ENCODE measurements at regions not wholly inside any gene's neighbourhood (a gene's known extent, or its start where the extent isn't known, plus 50 kb on each side); places are given as distances from the start of the nearest gene placed in this dataset.

DNA sequence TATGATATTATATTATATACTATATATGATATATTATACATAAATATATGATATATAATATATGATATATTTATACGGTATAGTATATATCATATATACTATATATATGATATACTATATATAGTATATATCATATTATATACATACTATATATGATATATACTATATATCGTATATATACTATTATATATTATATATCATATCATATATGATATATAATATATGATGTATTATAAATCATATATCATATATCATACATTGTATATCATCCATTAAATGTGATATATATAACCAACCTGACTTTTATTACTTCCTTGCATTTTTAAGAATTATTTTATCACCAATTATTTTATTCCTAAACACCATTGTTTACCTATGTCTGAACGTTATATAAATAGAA is 146.6 kb upstream of the PRSS16 start:
- H3K27me3 Mint-ChIP-seq: peaks cover 41% of the 10 kb centered on the region
- peaks cover 0 to 14% (median 2%) of the 10 kb centered on the region in 4 donors for H3K4me1 Mint-ChIP-seq
- no peaks in the 10 kb centered on the region for H3K36me3 ChIP-seq (ENCODE audit: control insufficient read depth, insufficient read depth, low read length)
- H3K4me3 Mint-ChIP-seq: no peak overlapping the region
- peaks cover 0 to 2% of the 10 kb centered on the region in 2 experiments for H3K9me3 ChIP-seq (ENCODE audit: control insufficient read depth in 2 of 2, low read length in 2 of 2)
- no peak overlapping the region for H3K27ac Mint-ChIP-seq
- DNase-seq (no peak), ATAC-seq (ENCODE audit: low read depth in 2 of 2) (no peak)
- H3K36me3 Mint-ChIP-seq: no peaks in the 10 kb centered on the region
- H3K9me3 Mint-ChIP-seq: peaks cover 0 to 3% (median 2%) of the 10 kb centered on the region in 7 donors
- H3K4me1 ChIP-seq (ENCODE audit: control insufficient read depth, insufficient read depth, low read length, poor library complexity, severe bottlenecking): peaks cover 12% of the 10 kb centered on the region
- no peak overlapping the region for H3K4me3 ChIP-seq (ENCODE audit: low read depth, low read length)
- H3K27ac ChIP-seq (ENCODE audit: insufficient read depth, low read length, poor library complexity, severe bottlenecking): no peak overlapping the region
- peaks cover 21% of the 10 kb centered on the region for H3K27me3 ChIP-seq (ENCODE audit: control insufficient read depth, insufficient read depth, low read length)

DNA sequence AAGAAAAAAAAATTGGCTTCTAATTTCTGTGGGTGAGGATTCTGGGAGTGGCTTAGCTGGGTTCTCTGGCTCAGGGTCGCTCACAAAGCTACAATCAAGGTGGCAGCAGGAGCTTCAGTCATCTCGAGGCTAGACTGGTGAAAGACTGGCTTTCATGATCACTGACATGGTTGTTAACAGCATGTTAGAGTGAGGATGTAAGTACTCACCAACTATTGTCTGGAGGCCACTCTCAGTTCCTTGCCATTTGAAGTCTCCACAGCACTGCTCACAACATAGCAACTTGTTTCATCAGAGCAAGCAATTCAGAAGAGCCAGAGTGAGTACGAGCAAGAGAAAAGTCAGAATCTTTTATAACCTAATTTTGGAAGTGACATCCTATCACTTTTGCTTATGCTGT is 145.7 kb upstream of the PRSS16 start:
- Mint-ChIP-seq H3K9me3 (peaks cover 0 to 3% (median 2%) of the 10 kb centered on the region in 7 donors), H3K27ac (no peak overlapping the region), H3K4me1 (peaks cover 0 to 8% (median 0%) of the 10 kb centered on the region in 4 donors), H3K27me3 (peaks cover 41% of the 10 kb centered on the region), H3K36me3 (no peaks in the 10 kb centered on the region), H3K4me3 (no peak overlapping the region)
- Histone ChIP-seq H3K4me3 (ENCODE audit: low read depth, low read length) (no peak overlapping the region), H3K36me3 (ENCODE audit: control insufficient read depth, insufficient read depth, low read length) (no peaks in the 10 kb centered on the region), H3K27ac (ENCODE audit: insufficient read depth, low read length, poor library complexity, severe bottlenecking) (no peak overlapping the region), H3K4me1 (ENCODE audit: control insufficient read depth, insufficient read depth, low read length, poor library complexity, severe bottlenecking) (peaks cover 7% of the 10 kb centered on the region), H3K9me3 (ENCODE audit: control insufficient read depth in 2 of 2, low read length in 2 of 2) (no peaks in the 10 kb centered on the region), H3K27me3 (ENCODE audit: control insufficient read depth, insufficient read depth, low read length) (peaks cover 16% of the 10 kb centered on the region)
- ATAC-seq (ENCODE audit: low read depth in 2 of 2) (no peak), DNase-seq (no peak)

DNA sequence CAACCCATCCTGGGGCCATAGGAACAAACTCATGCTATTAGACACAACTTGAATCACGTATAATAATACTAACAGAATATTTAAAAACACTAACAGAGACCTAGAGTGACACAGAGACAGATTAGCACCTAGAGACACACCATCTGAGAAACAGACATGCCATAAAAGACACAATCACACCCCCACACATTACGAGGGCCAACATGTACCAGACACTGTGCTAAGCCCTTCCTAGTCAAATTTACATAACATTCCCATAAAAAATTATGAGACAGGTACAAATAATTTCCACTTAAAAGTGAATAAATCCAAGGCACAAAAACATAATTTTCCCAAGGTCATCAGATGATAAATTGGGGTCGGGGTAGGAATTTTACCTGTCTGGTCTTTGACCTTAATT is 141.1 kb upstream of the PRSS16 start:
- ATAC-seq (ENCODE audit: low read depth in 2 of 2) (no peak), DNase-seq (no peak)
- Histone ChIP-seq H3K27ac (ENCODE audit: insufficient read depth, low read length, poor library complexity, severe bottlenecking) (no peak overlapping the region), H3K4me3 (ENCODE audit: low read depth, low read length) (no peak overlapping the region), H3K9me3 (ENCODE audit: control insufficient read depth in 2 of 2, low read length in 2 of 2) (no peaks in the 10 kb centered on the region), H3K36me3 (ENCODE audit: control insufficient read depth, insufficient read depth, low read length) (no peaks in the 10 kb centered on the region), H3K27me3 (ENCODE audit: control insufficient read depth, insufficient read depth, low read length) (peaks cover 2% of the 10 kb centered on the region), H3K4me1 (ENCODE audit: control insufficient read depth, insufficient read depth, low read length, poor library complexity, severe bottlenecking) (no peaks in the 10 kb centered on the region)
- peaks cover 44% of the 10 kb centered on the region for H3K27me3 Mint-ChIP-seq
- no peaks in the 10 kb centered on the region for H3K36me3 Mint-ChIP-seq
- H3K4me1 Mint-ChIP-seq: no peaks in the 10 kb centered on the region
- no peak overlapping the region for H3K4me3 Mint-ChIP-seq
- H3K9me3 Mint-ChIP-seq: peaks cover 0 to 5% (median 0%) of the 10 kb centered on the region in 7 donors
- no peak overlapping the region for H3K27ac Mint-ChIP-seq

DNA sequence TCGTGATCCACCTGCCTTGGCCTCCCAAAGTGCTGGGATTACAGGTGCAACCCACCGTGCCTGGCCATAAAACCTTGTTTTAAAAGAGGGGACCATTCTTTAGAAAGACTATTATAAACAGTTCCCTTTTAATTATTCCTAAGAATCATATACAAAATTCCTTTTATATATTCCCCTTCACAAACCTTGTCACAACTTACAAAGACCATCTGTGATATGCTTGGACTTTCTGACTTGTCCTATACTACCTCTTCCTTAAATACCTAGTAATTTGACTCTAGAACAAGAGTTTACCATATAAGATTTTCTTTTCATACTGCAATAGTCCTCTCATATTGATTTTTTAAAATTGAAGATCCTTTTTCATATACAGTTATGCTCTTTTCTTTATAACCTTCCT is 135.8 kb upstream of the PRSS16 start:
- Histone ChIP-seq H3K4me3 (ENCODE audit: low read depth, low read length) (no peak overlapping the region), H3K36me3 (ENCODE audit: control insufficient read depth, insufficient read depth, low read length) (no peaks in the 10 kb centered on the region), H3K27ac (ENCODE audit: insufficient read depth, low read length, poor library complexity, severe bottlenecking) (no peak overlapping the region), H3K4me1 (ENCODE audit: control insufficient read depth, insufficient read depth, low read length, poor library complexity, severe bottlenecking) (no peaks in the 10 kb centered on the region), H3K27me3 (ENCODE audit: control insufficient read depth, insufficient read depth, low read length) (peaks cover 8% of the 10 kb centered on the region), H3K9me3 (ENCODE audit: control insufficient read depth in 2 of 2, low read length in 2 of 2) (peaks cover 0 to 5% of the 10 kb centered on the region in 2 experiments)
- no peaks in the 10 kb centered on the region for H3K36me3 Mint-ChIP-seq
- peaks cover 0 to 4% (median 2%) of the 10 kb centered on the region in 7 donors for H3K9me3 Mint-ChIP-seq
- DNase-seq (no peak), ATAC-seq (ENCODE audit: low read depth in 2 of 2) (no peak)
- no peaks in the 10 kb centered on the region for H3K4me1 Mint-ChIP-seq
- H3K27me3 Mint-ChIP-seq: peaks cover 36% of the 10 kb centered on the region
- no peak overlapping the region for H3K4me3 Mint-ChIP-seq
- H3K27ac Mint-ChIP-seq: no peak overlapping the region

DNA sequence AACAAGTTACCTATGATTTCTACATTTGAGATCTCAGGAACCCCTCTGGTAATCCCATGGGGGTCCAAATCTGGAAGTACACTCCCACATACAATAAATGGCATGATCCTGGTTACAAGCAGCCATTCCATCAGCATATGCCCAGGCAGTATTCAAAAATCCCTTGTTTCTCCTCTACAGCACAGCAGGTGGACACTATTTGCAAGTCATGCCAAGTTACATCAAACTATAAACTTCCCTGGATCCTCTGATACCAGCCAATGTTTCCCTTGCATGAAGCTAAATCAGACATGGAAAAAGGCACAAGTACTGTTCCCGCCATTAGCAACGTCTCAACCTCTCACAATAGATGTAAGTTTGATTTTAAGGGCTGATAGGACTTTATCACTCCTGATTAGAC is 134.5 kb upstream of the PRSS16 start:
- Mint-ChIP-seq H3K4me1 (no peaks in the 10 kb centered on the region), H3K27ac (no peak overlapping the region), H3K36me3 (no peaks in the 10 kb centered on the region), H3K4me3 (no peak overlapping the region), H3K9me3 (peaks cover 0 to 4% (median 2%) of the 10 kb centered on the region in 7 donors), H3K27me3 (peaks cover 27% of the 10 kb centered on the region)
- H3K4me3 ChIP-seq (ENCODE audit: low read depth, low read length): no peak overlapping the region
- no peak overlapping the region for H3K27ac ChIP-seq (ENCODE audit: insufficient read depth, low read length, poor library complexity, severe bottlenecking)
- DNase-seq (no peak), ATAC-seq (ENCODE audit: low read depth in 2 of 2) (no peak)
- H3K4me1 ChIP-seq (ENCODE audit: control insufficient read depth, insufficient read depth, low read length, poor library complexity, severe bottlenecking): no peaks in the 10 kb centered on the region
- H3K36me3 ChIP-seq (ENCODE audit: control insufficient read depth, insufficient read depth, low read length): no peaks in the 10 kb centered on the region
- peaks cover 0 to 5% of the 10 kb centered on the region in 2 experiments for H3K9me3 ChIP-seq (ENCODE audit: control insufficient read depth in 2 of 2, low read length in 2 of 2)
- peaks cover 8% of the 10 kb centered on the region for H3K27me3 ChIP-seq (ENCODE audit: control insufficient read depth, insufficient read depth, low read length)

DNA sequence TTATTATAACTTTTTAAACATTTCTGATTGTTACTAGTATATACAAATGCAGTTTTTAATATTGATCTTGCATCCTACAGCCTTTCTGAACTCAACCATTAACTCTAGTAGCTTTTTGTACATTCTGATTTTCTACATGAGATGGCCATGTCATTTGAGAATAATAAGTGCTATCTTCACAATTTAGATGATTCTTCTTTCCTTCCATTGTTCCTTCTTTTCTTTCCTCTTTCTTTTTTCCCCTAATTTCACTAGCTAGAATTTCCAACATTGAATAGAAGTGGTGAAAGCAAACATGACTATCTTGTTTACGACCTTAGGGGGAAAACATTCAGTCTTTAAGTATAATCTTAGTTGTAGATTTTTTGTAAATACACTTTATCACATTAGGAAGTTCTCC is 128.2 kb upstream of the PRSS16 start:
- Histone ChIP-seq H3K27ac (ENCODE audit: insufficient read depth, low read length, poor library complexity, severe bottlenecking) (no peak overlapping the region), H3K9me3 (ENCODE audit: control insufficient read depth in 2 of 2, low read length in 2 of 2) (no peaks in the 10 kb centered on the region), H3K36me3 (ENCODE audit: control insufficient read depth, insufficient read depth, low read length) (no peaks in the 10 kb centered on the region), H3K4me3 (ENCODE audit: low read depth, low read length) (no peak overlapping the region), H3K27me3 (ENCODE audit: control insufficient read depth, insufficient read depth, low read length) (no peaks in the 10 kb centered on the region), H3K4me1 (ENCODE audit: control insufficient read depth, insufficient read depth, low read length, poor library complexity, severe bottlenecking) (peaks cover 7% of the 10 kb centered on the region)
- Mint-ChIP-seq H3K36me3 (no peaks in the 10 kb centered on the region), H3K27me3 (peaks cover 9% of the 10 kb centered on the region), H3K27ac (no peak overlapping the region), H3K9me3 (peaks cover 0 to 1% (median 0%) of the 10 kb centered on the region in 7 donors), H3K4me1 (peaks cover 6 to 19% (median 13%) of the 10 kb centered on the region in 4 donors), H3K4me3 (no peak overlapping the region)
- ATAC-seq (ENCODE audit: low read depth in 2 of 2) (no peak), DNase-seq (no peak)

DNA sequence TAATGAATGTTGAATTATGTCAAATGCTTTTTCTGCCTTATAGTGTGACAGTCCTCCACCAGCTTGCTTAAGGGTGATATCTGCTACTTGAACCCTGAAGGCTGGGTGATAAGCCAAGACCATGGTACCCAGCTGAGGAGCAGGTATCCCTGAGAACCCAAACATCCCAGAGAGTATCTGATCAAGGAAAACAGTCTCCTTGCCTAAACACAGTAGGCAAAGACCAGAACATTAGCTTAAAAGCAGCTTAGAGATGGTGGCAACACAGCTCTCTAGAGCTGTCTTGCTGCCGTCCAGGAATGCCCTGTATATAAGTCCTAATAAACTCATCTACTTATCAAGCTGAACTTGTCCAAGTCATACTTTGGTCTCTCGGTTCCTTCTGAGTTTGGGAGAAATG is 127.7 kb upstream of the PRSS16 start:
- Mint-ChIP-seq H3K4me1 (peaks cover 6 to 19% (median 13%) of the 10 kb centered on the region in 4 donors), H3K4me3 (no peak overlapping the region), H3K27ac (no peak overlapping the region), H3K36me3 (no peaks in the 10 kb centered on the region), H3K27me3 (peaks cover 9% of the 10 kb centered on the region), H3K9me3 (peaks cover 0 to 1% (median 0%) of the 10 kb centered on the region in 7 donors)
- Histone ChIP-seq H3K4me3 (ENCODE audit: low read depth, low read length) (no peak overlapping the region), H3K9me3 (ENCODE audit: control insufficient read depth in 2 of 2, low read length in 2 of 2) (no peaks in the 10 kb centered on the region), H3K4me1 (ENCODE audit: control insufficient read depth, insufficient read depth, low read length, poor library complexity, severe bottlenecking) (peaks cover 7% of the 10 kb centered on the region), H3K27me3 (ENCODE audit: control insufficient read depth, insufficient read depth, low read length) (no peaks in the 10 kb centered on the region), H3K27ac (ENCODE audit: insufficient read depth, low read length, poor library complexity, severe bottlenecking) (no peak overlapping the region), H3K36me3 (ENCODE audit: control insufficient read depth, insufficient read depth, low read length) (no peaks in the 10 kb centered on the region)
- no peak for DNase-seq
- no peak for ATAC-seq (ENCODE audit: low read depth in 2 of 2)

DNA sequence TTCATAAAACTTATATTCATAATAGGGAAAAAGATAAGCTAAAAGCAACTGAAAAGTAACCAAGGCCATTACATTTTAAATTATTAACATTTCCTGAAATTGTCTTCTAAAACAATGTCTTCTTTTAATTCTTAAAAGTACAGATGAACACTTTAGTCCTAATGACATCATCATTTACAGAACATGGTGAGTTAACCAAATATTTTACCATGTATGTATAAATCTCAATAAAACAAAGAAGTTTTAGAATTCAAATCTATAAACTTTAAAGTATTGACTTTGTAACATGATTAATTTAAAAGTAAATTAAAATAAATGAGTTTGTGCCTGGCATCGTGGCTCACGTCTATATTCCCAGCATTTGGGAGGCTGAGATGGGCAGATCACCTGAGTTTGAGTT is 125.9 kb upstream of the PRSS16 start:
- H3K9me3 ChIP-seq (ENCODE audit: control insufficient read depth in 2 of 2, low read length in 2 of 2): no peaks in the 10 kb centered on the region
- Mint-ChIP-seq H3K4me1 (peaks cover 8 to 21% (median 16%) of the 10 kb centered on the region in 4 donors), H3K27me3 (peaks cover 4% of the 10 kb centered on the region), H3K27ac (peak overlapping the region in 1 of 3 donors; percentile 63), H3K9me3 (peaks cover 0 to 1% (median 0%) of the 10 kb centered on the region in 7 donors), H3K36me3 (no peaks in the 10 kb centered on the region), H3K4me3 (no peak overlapping the region)
- no peak overlapping the region for H3K4me3 ChIP-seq (ENCODE audit: low read depth, low read length)
- no peaks in the 10 kb centered on the region for H3K36me3 ChIP-seq (ENCODE audit: control insufficient read depth, insufficient read depth, low read length)
- no peak for ATAC-seq (ENCODE audit: low read depth in 2 of 2)
- DNase-seq: no peak
- no peaks in the 10 kb centered on the region for H3K27me3 ChIP-seq (ENCODE audit: control insufficient read depth, insufficient read depth, low read length)
- H3K4me1 ChIP-seq (ENCODE audit: control insufficient read depth, insufficient read depth, low read length, poor library complexity, severe bottlenecking): peaks cover 8% of the 10 kb centered on the region
- peak overlapping the region; percentile 58 for H3K27ac ChIP-seq (ENCODE audit: insufficient read depth, low read length, poor library complexity, severe bottlenecking)

Measured in CD4-positive, CD25-positive, alpha-beta regulatory T cell (primary cell).